BJ (cell line): ENCODE measurements at regions not wholly inside any gene's neighbourhood (a gene's known extent, or its start where the extent isn't known, plus 50 kb on each side); places are given as distances from the start of the nearest gene placed in this dataset.
A peak's percentile ranks its signal among the peaks of the same experiment; 100 is the strongest.

Experiments
- CTCF ChIA-PET: fragments of 350-600 bp; formaldehyde crosslinking; extraction: SDS; loops from one replicate; lab custom pipeline; 2021; ENCODE audit warnings: antibody characterized with exemption, inconsistent platforms; lab: Yijun Ruan, JAX
- POLR2A ChIA-PET: fragments of 300-600 bp; sonication (Branson Sonifier 250); formaldehyde crosslinking; extraction: SDS; loops from one replicate; lab custom pipeline; 2021; ENCODE audit warnings: antibody characterized with exemption; lab: Charles Lee
- DNase-seq: peaks from one replicate; pipeline ENCODE4 v3.0.0-alpha.2; 2011; ENCODE audit warnings: low read depth
- H3K27me3 ChIP-seq: 2 replicates; pipeline ENCODE4 v1.6.0; 2011; ENCODE audit warnings: low read length; ENCODE audit not compliant: control insufficient read depth, insufficient read depth
- H3K36me3 ChIP-seq: 2 replicates; pipeline ENCODE4 v1.5.1; 2011; ENCODE audit warnings: low read length; ENCODE audit not compliant: control insufficient read depth, insufficient read depth
- H3K4me3 ChIP-seq: 2 replicates; pipeline ENCODE4 v1.5.1; 2011; ENCODE audit warnings: low read depth, mild to moderate bottlenecking, control low read depth, low read length
- TF ChIP-seq, protein P1 (sequence below): IDR thresholded peaks from 2 replicates; pipeline ENCODE4 v1.5.1; 2011; ENCODE audit warnings: low read depth, mild to moderate bottlenecking, control low read depth, inconsistent platforms, low read length, moderate library complexity; ENCODE audit not compliant: insufficient read depth

DNA sequence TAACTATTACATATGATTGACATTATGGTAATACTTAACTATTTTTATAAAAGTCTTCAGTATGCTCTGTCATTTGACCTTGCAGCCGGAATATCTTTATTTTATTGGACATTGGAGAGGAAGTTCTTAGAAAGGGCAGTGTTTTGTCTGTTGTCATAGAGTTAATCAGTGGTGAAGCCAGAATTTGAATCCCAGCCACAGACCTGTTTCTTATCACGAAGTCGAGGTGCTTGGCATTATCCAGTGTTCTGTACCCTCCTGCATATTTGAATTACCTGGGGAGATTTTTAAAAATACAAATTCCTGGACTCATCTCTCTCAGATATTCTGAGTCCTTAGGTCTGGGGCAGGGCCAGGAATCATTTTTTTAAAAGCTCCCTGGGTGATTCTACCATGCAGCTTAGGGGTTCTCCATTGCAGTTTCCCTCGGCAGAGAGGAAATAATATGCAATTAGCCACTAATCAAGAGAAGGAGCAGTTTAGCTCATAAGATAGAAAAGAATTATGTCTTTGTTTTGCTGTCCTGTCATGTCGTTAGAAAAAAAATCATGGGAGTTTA is 195.6 kb upstream of the CFAP20DC start:
- DNase-seq: no peak
- Histone ChIP-seq H3K36me3 (no peaks in the 10 kb centered on the region), H3K27me3 (no peaks in the 10 kb centered on the region), H3K4me3 (no peak overlapping the region)
- ChIA-PET CTCF (interaction anchor here (0.6 to 0.9 kb wide), 3 partner anchors 12 to 615 kb away, joined by 3 read pairs; no protein-coding TSS in a partner anchor), POLR2A (no interaction called here)
- TF ChIP-seq, protein P1, sequence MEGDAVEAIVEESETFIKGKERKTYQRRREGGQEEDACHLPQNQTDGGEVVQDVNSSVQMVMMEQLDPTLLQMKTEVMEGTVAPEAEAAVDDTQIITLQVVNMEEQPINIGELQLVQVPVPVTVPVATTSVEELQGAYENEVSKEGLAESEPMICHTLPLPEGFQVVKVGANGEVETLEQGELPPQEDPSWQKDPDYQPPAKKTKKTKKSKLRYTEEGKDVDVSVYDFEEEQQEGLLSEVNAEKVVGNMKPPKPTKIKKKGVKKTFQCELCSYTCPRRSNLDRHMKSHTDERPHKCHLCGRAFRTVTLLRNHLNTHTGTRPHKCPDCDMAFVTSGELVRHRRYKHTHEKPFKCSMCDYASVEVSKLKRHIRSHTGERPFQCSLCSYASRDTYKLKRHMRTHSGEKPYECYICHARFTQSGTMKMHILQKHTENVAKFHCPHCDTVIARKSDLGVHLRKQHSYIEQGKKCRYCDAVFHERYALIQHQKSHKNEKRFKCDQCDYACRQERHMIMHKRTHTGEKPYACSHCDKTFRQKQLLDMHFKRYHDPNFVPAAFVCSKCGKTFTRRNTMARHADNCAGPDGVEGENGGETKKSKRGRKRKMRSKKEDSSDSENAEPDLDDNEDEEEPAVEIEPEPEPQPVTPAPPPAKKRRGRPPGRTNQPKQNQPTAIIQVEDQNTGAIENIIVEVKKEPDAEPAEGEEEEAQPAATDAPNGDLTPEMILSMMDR: no peak

DNA sequence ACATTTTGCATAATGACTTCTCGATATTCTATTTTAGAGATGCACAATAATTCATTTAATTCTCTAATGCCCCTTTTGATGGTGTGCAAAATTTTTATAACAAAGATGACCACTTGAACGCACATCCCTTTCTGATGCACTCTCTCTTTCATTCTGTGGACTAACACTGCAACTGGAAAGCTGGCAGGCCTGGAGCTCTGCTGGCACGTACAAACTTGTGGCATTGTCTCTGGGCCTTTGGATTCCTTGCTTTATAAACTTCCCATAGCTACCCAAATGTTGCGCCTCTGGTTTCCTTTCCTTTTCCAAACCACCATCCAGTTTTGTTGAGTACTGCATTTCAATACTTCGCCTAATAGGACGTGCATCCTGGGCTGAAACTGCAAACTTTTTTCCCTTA is 194.5 kb upstream of the CFAP20DC start:
- no peak for DNase-seq
- no peaks in the 10 kb centered on the region for H3K27me3 ChIP-seq
- CTCF ChIA-PET: interaction anchor here (0.9 kb wide), 1 partner anchor 33 kb away, joined by 4 read pairs; no protein-coding TSS in a partner anchor
- TF ChIP-seq, protein P1: no peak
- POLR2A ChIA-PET: no interaction called here
- no peak overlapping the region for H3K4me3 ChIP-seq
- H3K36me3 ChIP-seq: no peaks in the 10 kb centered on the region

DNA sequence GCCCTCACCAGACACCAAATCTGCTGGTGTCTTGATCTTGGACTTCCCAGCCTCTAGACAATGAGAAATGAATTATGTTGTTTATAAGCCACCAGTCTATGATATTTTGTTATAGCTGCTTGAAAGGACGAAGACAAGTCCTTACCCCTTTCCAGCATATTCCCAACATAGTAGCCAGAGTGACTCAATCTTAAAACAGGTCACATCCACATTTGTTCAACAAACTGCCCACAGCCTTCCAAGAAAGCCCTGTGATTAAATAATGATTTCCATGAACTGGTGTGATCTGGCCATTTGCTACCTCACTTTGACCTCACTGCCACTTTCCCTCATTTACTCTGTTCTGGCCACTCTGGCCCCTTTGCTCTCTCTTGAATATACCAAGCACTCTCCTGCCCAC is 193.7 kb upstream of the CFAP20DC start:
- Histone ChIP-seq H3K36me3 (no peaks in the 10 kb centered on the region), H3K4me3 (no peak overlapping the region), H3K27me3 (no peaks in the 10 kb centered on the region)
- POLR2A ChIA-PET: no interaction called here
- TF ChIP-seq, protein P1: no peak
- CTCF ChIA-PET: no interaction called here
- DNase-seq: no peak

DNA sequence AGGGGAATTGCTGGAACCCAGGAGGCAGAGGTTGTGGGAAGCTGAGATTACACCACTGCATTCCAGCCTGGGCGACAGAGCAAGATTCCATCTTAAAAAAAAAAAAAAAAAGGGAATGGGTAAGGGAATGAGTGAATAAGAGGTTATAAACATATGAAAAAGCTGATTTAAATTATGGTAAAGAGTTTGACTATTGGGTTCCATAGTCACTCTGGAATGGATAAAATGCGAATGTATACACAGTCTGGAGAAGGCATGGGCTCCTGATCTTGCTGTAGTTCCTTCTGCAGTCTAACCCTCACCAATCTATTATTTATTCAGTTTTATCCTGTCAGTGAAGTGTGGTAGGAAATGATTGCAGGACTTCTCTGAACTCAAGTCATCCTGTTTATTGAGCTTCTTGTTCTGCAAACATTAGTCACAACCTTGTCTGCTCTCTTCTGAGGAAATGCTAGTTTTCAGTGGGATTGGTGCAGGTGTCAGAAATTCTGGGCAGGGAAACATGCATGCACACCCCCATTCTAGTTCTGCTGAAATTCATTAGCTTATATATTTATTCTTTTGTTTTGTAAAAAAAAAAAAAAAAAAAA is 190.9 kb upstream of the CFAP20DC start:
- Histone ChIP-seq H3K36me3 (no peaks in the 10 kb centered on the region), H3K4me3 (no peak overlapping the region), H3K27me3 (no peaks in the 10 kb centered on the region)
- TF ChIP-seq, protein P1: no peak
- CTCF ChIA-PET: interaction anchor here (1.0 kb wide), 1 partner anchor 18 kb away, joined by 3 read pairs; no protein-coding TSS in a partner anchor
- POLR2A ChIA-PET: interaction anchor here (0.6 to 0.7 kb wide), 2 partner anchors 32 to 680 kb away, joined by 5 to 6 read pairs; no protein-coding TSS in a partner anchor
- DNase-seq: no peak

DNA sequence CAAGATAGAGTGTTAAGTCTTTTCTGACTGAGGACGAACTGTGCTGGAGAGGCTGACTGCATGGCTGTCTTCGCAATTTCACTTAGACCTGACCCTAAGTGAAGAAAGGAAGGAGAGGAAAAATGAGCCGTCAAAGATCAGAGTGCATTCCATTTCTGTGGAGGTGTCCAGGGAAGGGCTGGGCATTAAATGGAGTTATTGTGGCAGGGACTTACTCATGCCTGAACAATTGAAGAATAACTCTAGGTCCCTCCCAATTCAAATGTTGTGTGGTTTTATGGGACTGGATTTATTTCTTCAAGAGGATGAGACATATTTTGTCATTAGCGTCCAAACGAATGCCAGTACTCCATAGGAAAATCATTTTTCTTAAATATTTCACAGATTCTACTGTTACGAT is 187.3 kb upstream of the CFAP20DC start:
- peak; percentile 7 for DNase-seq

More for the DNA sequence above, 187.3 kb upstream of the CFAP20DC start:
- Histone ChIP-seq H3K27me3 (no peaks in the 10 kb centered on the region), H3K4me3 (no peak overlapping the region), H3K36me3 (no peaks in the 10 kb centered on the region)
- ChIA-PET POLR2A (no interaction called here), CTCF (no interaction called here)
- TF ChIP-seq, protein P1: no peak
